Tibial nerve (tissue), 4 donors: ENCODE measurements at regions not wholly inside any gene's neighbourhood (a gene's known extent, or its start where the extent isn't known, plus 50 kb on each side); places are given as distances from the start of the nearest gene placed in this dataset.

ENCODE experiments used
- DNase-seq, 2 donors: peaks; one replicate each; pipeline ENCODE4 v3.0.0-alpha.2; 2019; ENCODE audit warnings: low spot score in 2 of 2
- H3K27ac ChIP-seq, 4 donors: fragments of 200-600 bp; sonication (generic) in 3 of 4; one replicate each; pipeline ENCODE4 v1.5.1; 2017 to 2019; ENCODE audit warnings: mild to moderate bottlenecking in 1 of 4
- H3K27me3 ChIP-seq, 2 donors: fragments of 200-600 bp; sonication (generic) in 1 of 2; one replicate each; pipeline versions ENCODE4 v1.5.1 to v1.6.0; 2017 to 2019
- H3K36me3 ChIP-seq, 3 donors: fragments of 200-600 bp; sonication (generic); one replicate each; pipeline ENCODE4 v1.5.1; 2018 to 2019
- H3K4me1 ChIP-seq, 4 donors: fragments of 200-600 bp; sonication (generic) in 3 of 4; one replicate each; pipeline ENCODE4 v1.5.1; 2017 to 2019
- H3K4me3 ChIP-seq, 4 donors: fragments of 200-600 bp; sonication (generic) in 3 of 4; one replicate each; pipeline ENCODE4 v1.5.1; 2017 to 2019; ENCODE audit warnings: mild to moderate bottlenecking in 1 of 4, moderate library complexity in 1 of 4
- H3K9me3 ChIP-seq, 4 donors: fragments of 200-600 bp; sonication (generic) in 3 of 4; one replicate each; pipeline ENCODE4 v1.5.1; 2017 to 2019
- CTCF ChIP-seq, 5 experiments: fragments of 200-600 bp in 3 of 5; fragments of 450-650 bp in 2 of 5; sonication (generic) in 3 of 5; IDR thresholded peaks; one replicate each; pipeline ENCODE4 v1.5.1; 2016 to 2019; ENCODE audit warnings: antibody characterized with exemption in 5 of 5, mild to moderate bottlenecking in 3 of 5, moderate library complexity in 2 of 5
- EP300 ChIP-seq, 2 donors: sonication (generic); formaldehyde crosslinking; IDR thresholded peaks; one replicate each; pipeline ENCODE4 v1.6.1; 2017; ENCODE audit warnings: antibody characterized with exemption in 2 of 2, mild to moderate bottlenecking in 1 of 2
- POLR2A ChIP-seq, 2 donors: fragments of 450-650 bp; IDR thresholded peaks; one replicate each; pipeline ENCODE4 v1.6.1; 2017; ENCODE audit warnings: antibody characterized with exemption in 2 of 2, mild to moderate bottlenecking in 2 of 2, moderate library complexity in 2 of 2
- WGBS, 2 donors: methylation state at CpG; one replicate each; pipeline ENCODE4 v1.1.5; 2018; 5-methylcytosine and 5-hydroxymethylcytosine counted together

- no peaks in the 10 kb centered on the region for H3K27me3 ChIP-seq
- peaks cover 0 to 6% (median 0%) of the 10 kb centered on the region in 4 donors for H3K9me3 ChIP-seq
- TF ChIP-seq CTCF (IDR thresholded peaks at IDR 0.05) (no peak), POLR2A (IDR thresholded peaks at IDR 0.05) (no peak), EP300 (IDR thresholded peaks at IDR 0.05) (no peak)
- 27 to 31% methylated on average over 1 of the region's 1 CpG for WGBS, 2 donors
- no peak overlapping the region for H3K4me3 ChIP-seq
- H3K27ac ChIP-seq, result no peak overlapping the region
- no peaks in the 10 kb centered on the region for H3K36me3 ChIP-seq
- H3K4me1 ChIP-seq, result no peaks in the 10 kb centered on the region
- no peak for DNase-seq
Measured at GRCh38 chr5:60178101-60178500, 284.6 kb upstream of the PDE4D start.

GRCh38 chr5:60177596-60177995 is 284.1 kb upstream of the PDE4D start:
- Histone ChIP-seq H3K36me3 (no peaks in the 10 kb centered on the region), H3K27ac (no peak overlapping the region), H3K4me1 (no peaks in the 10 kb centered on the region), H3K4me3 (no peak overlapping the region), H3K9me3 (peaks cover 0 to 6% (median 0%) of the 10 kb centered on the region in 4 donors), H3K27me3 (no peaks in the 10 kb centered on the region)
- TF ChIP-seq CTCF (IDR thresholded peaks at IDR 0.05) (no peak), EP300 (IDR thresholded peaks at IDR 0.05) (no peak), POLR2A (IDR thresholded peaks at IDR 0.05) (no peak)
- 64 to 75% methylated on average over 4 of the region's 4 CpGs for WGBS, 2 donors
- DNase-seq, result no peak

- Histone ChIP-seq H3K9me3 (peaks cover 0 to 6% (median 0%) of the 10 kb centered on the region in 4 donors), H3K27ac (no peak overlapping the region), H3K4me1 (no peaks in the 10 kb centered on the region), H3K36me3 (no peaks in the 10 kb centered on the region), H3K27me3 (no peaks in the 10 kb centered on the region), H3K4me3 (no peak overlapping the region)
- no peak for DNase-seq
- no peak for TF ChIP-seq CTCF (IDR thresholded peaks at IDR 0.05)
- TF ChIP-seq EP300 (IDR thresholded peaks at IDR 0.05), result no peak
- no peak for TF ChIP-seq POLR2A (IDR thresholded peaks at IDR 0.05)
Measured at GRCh38 chr5:60173667-60174066, 280.1 kb upstream of the PDE4D start.

- H3K27ac ChIP-seq, result no peak overlapping the region
- DNase-seq, result no peak
- H3K4me3 ChIP-seq, result no peak overlapping the region
- TF ChIP-seq CTCF (IDR thresholded peaks at IDR 0.05), result no peak
- TF ChIP-seq POLR2A (IDR thresholded peaks at IDR 0.05), result no peak
- no peak for TF ChIP-seq EP300 (IDR thresholded peaks at IDR 0.05)
- WGBS, 2 donors, result 93% methylated on average over 1 of the region's 1 CpG
- H3K27me3 ChIP-seq, result no peaks in the 10 kb centered on the region
- no peaks in the 10 kb centered on the region for H3K4me1 ChIP-seq
- peaks cover 0 to 13% (median 0%) of the 10 kb centered on the region in 4 donors for H3K9me3 ChIP-seq
- no peaks in the 10 kb centered on the region for H3K36me3 ChIP-seq
Measured at GRCh38 chr5:60163762-60164161, 270.2 kb upstream of the PDE4D start.

GRCh38 chr5:60162441-60162840 is 268.9 kb upstream of the PDE4D start:
- 81 to 87% methylated on average over 1 of the region's 1 CpG for WGBS, 2 donors
- DNase-seq, result no peak
- Histone ChIP-seq H3K27me3 (no peaks in the 10 kb centered on the region), H3K36me3 (no peaks in the 10 kb centered on the region), H3K4me3 (no peak overlapping the region), H3K9me3 (peaks cover 0 to 1% (median 0%) of the 10 kb centered on the region in 4 donors), H3K27ac (no peak overlapping the region), H3K4me1 (no peaks in the 10 kb centered on the region)
- TF ChIP-seq POLR2A (IDR thresholded peaks at IDR 0.05) (no peak), CTCF (IDR thresholded peaks at IDR 0.05) (no peak), EP300 (IDR thresholded peaks at IDR 0.05) (no peak)
